HCT116 (cell line): ENCODE measurements at regions not wholly inside any gene's neighbourhood (a gene's known extent, or its start where the extent isn't known, plus 50 kb on each side); places are given as distances from the start of the nearest gene placed in this dataset.

Experiments
- ATAC-seq: fragments of 200-7000 bp; cut with Tn5 transposase; 2 replicates; pipeline ENCODE4 v1.9.1; 2020; ENCODE audit warnings: mild to moderate bottlenecking, moderate library complexity
- BruUV-seq: library from RNA; stranded (reverse); fragments of 400-500 nt; replicated peaks from 2 replicates; lab custom pipeline; 2021; lab: Mats Ljungman, UMichigan
- CTCF ChIA-PET: fragments of 300-600 bp; sonication (Branson Sonifier 250); formaldehyde crosslinking; loops from one replicate; lab custom pipeline; 2021; ENCODE audit warnings: antibody characterized with exemption; lab: Charles Lee
- POLR2A ChIA-PET: fragments of 300-600, 350-600 bp; sonication (Branson Sonifier 250); formaldehyde crosslinking; loops from one replicate; lab custom pipeline; 2021; ENCODE audit warnings: antibody characterized with exemption; lab: Charles Lee
- RAD21 ChIA-PET, 2 experiments: fragments of 300-600 bp; sonication (Branson Sonifier 250); formaldehyde crosslinking; loops; one replicate each; lab custom pipeline; 2023; ENCODE audit warnings: low total read pairs in 2 of 2; ENCODE audit not compliant: uncharacterized antibody in 2 of 2, unreplicated experiment in 2 of 2, low non-redundant PET in 1 of 2; lab: Charles Lee
- DNase-seq: peaks from one replicate; pipeline ENCODE4 v3.0.0-alpha.2; 2010; ENCODE audit warnings: low read depth, low spot score
- H2AFZ ChIP-seq: fragments of 200-600 bp; shearing (Covaris generic), sonication (generic); 2 replicates; pipeline ENCODE4 v1.6.1; 2017; ENCODE audit warnings: low read depth, mixed run types, mixed read lengths, antibody characterized with exemption, low read length; ENCODE audit not compliant: poor library complexity, severe bottlenecking
- H3K27ac ChIP-seq: 2 replicates; pipeline ENCODE4 v1.5.1; 2012; ENCODE audit warnings: low read depth, low read length
- H3K27me3 ChIP-seq: fragments of 200-600 bp; sonication (generic); 2 replicates; pipeline ENCODE4 v1.6.1; 2016; ENCODE audit warnings: mixed run types, low read length, mixed read lengths; ENCODE audit not compliant: insufficient read depth
- H3K36me3 ChIP-seq, 2 experiments: fragments of 200-500 bp in 1 of 2; fragments of 200-600 bp in 1 of 2; sonication (Bioruptor generic) in 1 of 2; sonication (generic) in 1 of 2; 2 replicates each; pipeline versions ENCODE4 v1.5.1 to v1.6.1; 2014 to 2016; ENCODE audit warnings: low read length in 2 of 2, inconsistent platforms in 1 of 2, mixed read lengths in 1 of 2, mixed run types in 1 of 2; ENCODE audit not compliant: insufficient read depth in 2 of 2, control insufficient read depth in 1 of 2
- H3K4me1 ChIP-seq, 2 experiments: fragments of 200-600 bp in 1 of 2; sonication (generic) in 1 of 2; 2 replicates each; pipeline versions ENCODE4 v1.5.1 to v1.6.1; 2012 to 2017; ENCODE audit warnings: low read length in 2 of 2, inconsistent platforms in 1 of 2, mild to moderate bottlenecking in 1 of 2, mixed read lengths in 1 of 2, mixed run types in 1 of 2, moderate library complexity in 1 of 2; ENCODE audit not compliant: insufficient read depth in 2 of 2, control insufficient read depth in 1 of 2
- H3K4me2 ChIP-seq: fragments of 200-600 bp; sonication (generic); 2 replicates; pipeline ENCODE4 v1.6.1; 2017; ENCODE audit warnings: mixed run types, low read length, mixed read lengths
- H3K4me3 ChIP-seq, 2 experiments: fragments of 200-600 bp in 1 of 2; sonication (generic) in 1 of 2; replicated peaks in 1 of 2; 2 replicates each; pipeline ENCODE4 v1.5.1; 2011 to 2016; ENCODE audit warnings: low read length in 2 of 2, control low read depth in 1 of 2, low read depth in 1 of 2, mild to moderate bottlenecking in 1 of 2, mixed read lengths in 1 of 2, mixed run types in 1 of 2
- H3K79me2 ChIP-seq: fragments of 200-600 bp; sonication (generic); 2 replicates; pipeline ENCODE4 v1.6.1; 2017; ENCODE audit warnings: mild to moderate bottlenecking, mixed run types, low read length, moderate library complexity, mixed read lengths; ENCODE audit not compliant: insufficient read depth
- H3K9ac ChIP-seq: fragments of 200-600 bp; sonication (generic); 2 replicates; pipeline ENCODE4 v1.6.1; 2016; ENCODE audit warnings: low read length, mixed read lengths
- H3K9me2 ChIP-seq: fragments of 200-600 bp; sonication (generic), shearing (Covaris generic); 2 replicates; pipeline ENCODE4 v1.6.1; 2017; ENCODE audit warnings: mixed run types, mild to moderate bottlenecking, moderate library complexity; ENCODE audit not compliant: insufficient read depth
- H3K9me3 ChIP-seq, 2 experiments: fragments of 200-500 bp in 1 of 2; fragments of 200-600 bp in 1 of 2; sonication (Bioruptor generic) in 1 of 2; sonication (generic) in 1 of 2; 2 replicates each; pipeline ENCODE4 v1.6.1; 2014 to 2017; ENCODE audit warnings: low read length in 2 of 2, mixed read lengths in 2 of 2, inconsistent platforms in 1 of 2, low read depth in 1 of 2, mild to moderate bottlenecking in 1 of 2, mixed run types in 1 of 2, moderate library complexity in 1 of 2; ENCODE audit not compliant: control insufficient read depth in 1 of 2, insufficient read depth in 1 of 2
- H4K20me1 ChIP-seq: fragments of 200-600 bp; sonication (generic), shearing (Covaris generic); 2 replicates; pipeline ENCODE4 v1.6.1; 2017; ENCODE audit warnings: mixed run types, mild to moderate bottlenecking, moderate library complexity; ENCODE audit not compliant: insufficient read depth
- CEBPB ChIP-seq: IDR thresholded peaks from 2 replicates; pipeline ENCODE4 v1.6.1; 2012; ENCODE audit warnings: low read depth
- EGR1 ChIP-seq: IDR thresholded peaks from 2 replicates; pipeline ENCODE4 v1.6.1; 2012; ENCODE audit warnings: low read depth
- ELF1 ChIP-seq: IDR thresholded peaks from 2 replicates; pipeline ENCODE4 v1.6.1; 2012; ENCODE audit warnings: low read depth, borderline replicate concordance
- EZH2 ChIP-seq: fragments of 200-600 bp; sonication (generic); IDR thresholded peaks from 2 replicates; pipeline ENCODE4 v1.6.1; 2017; ENCODE audit warnings: antibody characterized with exemption, mixed run types
- EZH2phosphoT487 ChIP-seq: fragments of 200-600 bp; IDR thresholded peaks from 2 replicates; pipeline ENCODE4 v1.6.1; 2018; ENCODE audit warnings: antibody characterized with exemption, borderline replicate concordance
- JUND ChIP-seq: IDR thresholded peaks from 2 replicates; pipeline ENCODE4 v1.6.1; 2012
- RAD21 ChIP-seq: IDR thresholded peaks from 2 replicates; pipeline ENCODE4 v1.6.1; 2012; ENCODE audit warnings: low read depth, mild to moderate bottlenecking
- SIN3A ChIP-seq: IDR thresholded peaks from 2 replicates; pipeline ENCODE4 v1.6.1; 2012; ENCODE audit warnings: low read depth
- SRF ChIP-seq: IDR thresholded peaks from 2 replicates; pipeline ENCODE4 v1.6.1; 2012; ENCODE audit warnings: low read depth
- TCF7L2 ChIP-seq: IDR thresholded peaks from 2 replicates; pipeline ENCODE4 v1.7.0; 2011; ENCODE audit warnings: borderline replicate concordance, inconsistent platforms; ENCODE audit not compliant: insufficient read depth, insufficient read length; ENCODE audit errors: extremely low read depth
- YY1 ChIP-seq: IDR thresholded peaks from 2 replicates; pipeline ENCODE4 v1.6.1; 2011; ENCODE audit warnings: low read length, low read depth, moderate library complexity, mild to moderate bottlenecking; ENCODE audit not compliant: insufficient replicate concordance; ENCODE audit errors: extremely low read depth
- ZFX ChIP-seq: fragments of 450-650 bp; IDR thresholded peaks from 2 replicates; pipeline ENCODE4 v1.6.1; 2017
- intact Hi-C: fragments of 100-400 bp; cut with micrococcal nuclease; formaldehyde crosslinking; loops from 2 replicates; pipeline ENCODE4 v1.10.0; 2022
- TF ChIP-seq, protein P1 (sequence below): IDR thresholded peaks from 2 replicates; pipeline ENCODE4 v1.6.1; 2012
- TF ChIP-seq, protein P2 (sequence below): IDR thresholded peaks from 2 replicates; pipeline ENCODE4 v1.6.1; 2012
- TF ChIP-seq, protein P3 (sequence below): IDR thresholded peaks from 2 replicates; pipeline ENCODE4 v1.6.1; 2011; ENCODE audit warnings: mild to moderate bottlenecking, low read length, moderate library complexity; ENCODE audit not compliant: insufficient replicate concordance; ENCODE audit errors: extremely low read depth

DNA sequence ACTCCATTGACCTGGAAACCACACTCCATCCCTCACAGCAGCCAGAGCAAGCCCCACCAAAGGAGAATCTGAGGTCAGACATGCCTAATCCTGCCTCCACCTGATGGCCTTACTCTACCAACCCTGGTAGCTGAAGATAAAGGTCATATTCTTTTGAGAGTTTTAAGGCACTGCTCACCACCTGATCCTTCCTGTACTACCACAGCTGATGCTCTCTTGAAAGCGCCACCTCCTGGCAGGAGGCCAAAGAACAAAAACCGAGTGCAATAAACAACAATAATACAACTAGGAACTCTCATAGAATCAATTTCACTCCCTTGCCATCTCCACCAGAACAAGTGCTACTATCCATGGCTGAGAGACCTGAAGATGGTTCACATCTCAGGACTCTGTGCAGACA is 301.6 kb downstream of the NAF1 start:
- Histone ChIP-seq H4K20me1 (no peaks in the 10 kb centered on the region), H3K4me2 (no peak overlapping the region), H2AFZ (no peak overlapping the region), H3K4me1 (no peaks in the 10 kb centered on the region), H3K9ac (no peak overlapping the region), H3K4me3 (no peak overlapping the region), H3K27ac (no peak overlapping the region), H3K9me3 (no peaks in the 10 kb centered on the region), H3K79me2 (no peaks in the 10 kb centered on the region), H3K36me3 (no peaks in the 10 kb centered on the region), H3K27me3 (no peaks in the 10 kb centered on the region), H3K9me2 (no peaks in the 10 kb centered on the region)
- CTCF ChIA-PET = no interaction called here
- no TSS peak for BruUV-seq
- TF ChIP-seq JUND (no peak), SRF (no peak), ZFX (no peak), YY1 (no peak), SIN3A (no peak), CEBPB (no peak), EZH2 (no peak), RAD21 (no peak), EGR1 (no peak), ELF1 (no peak), TCF7L2 (no peak), EZH2phosphoT487 (no peak)
- TF ChIP-seq, protein P1, sequence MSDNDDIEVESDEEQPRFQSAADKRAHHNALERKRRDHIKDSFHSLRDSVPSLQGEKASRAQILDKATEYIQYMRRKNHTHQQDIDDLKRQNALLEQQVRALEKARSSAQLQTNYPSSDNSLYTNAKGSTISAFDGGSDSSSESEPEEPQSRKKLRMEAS = no peak
- TF ChIP-seq, protein P2, sequence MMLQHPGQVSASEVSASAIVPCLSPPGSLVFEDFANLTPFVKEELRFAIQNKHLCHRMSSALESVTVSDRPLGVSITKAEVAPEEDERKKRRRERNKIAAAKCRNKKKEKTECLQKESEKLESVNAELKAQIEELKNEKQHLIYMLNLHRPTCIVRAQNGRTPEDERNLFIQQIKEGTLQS = no peak
- TF ChIP-seq, protein P3, sequence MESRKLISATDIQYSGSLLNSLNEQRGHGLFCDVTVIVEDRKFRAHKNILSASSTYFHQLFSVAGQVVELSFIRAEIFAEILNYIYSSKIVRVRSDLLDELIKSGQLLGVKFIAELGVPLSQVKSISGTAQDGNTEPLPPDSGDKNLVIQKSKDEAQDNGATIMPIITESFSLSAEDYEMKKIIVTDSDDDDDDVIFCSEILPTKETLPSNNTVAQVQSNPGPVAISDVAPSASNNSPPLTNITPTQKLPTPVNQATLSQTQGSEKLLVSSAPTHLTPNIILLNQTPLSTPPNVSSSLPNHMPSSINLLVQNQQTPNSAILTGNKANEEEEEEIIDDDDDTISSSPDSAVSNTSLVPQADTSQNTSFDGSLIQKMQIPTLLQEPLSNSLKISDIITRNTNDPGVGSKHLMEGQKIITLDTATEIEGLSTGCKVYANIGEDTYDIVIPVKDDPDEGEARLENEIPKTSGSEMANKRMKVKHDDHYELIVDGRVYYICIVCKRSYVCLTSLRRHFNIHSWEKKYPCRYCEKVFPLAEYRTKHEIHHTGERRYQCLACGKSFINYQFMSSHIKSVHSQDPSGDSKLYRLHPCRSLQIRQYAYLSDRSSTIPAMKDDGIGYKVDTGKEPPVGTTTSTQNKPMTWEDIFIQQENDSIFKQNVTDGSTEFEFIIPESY = no peak
- DNase-seq (no peak), ATAC-seq (no peak)
- intact Hi-C loops = no loop called here
- RAD21 ChIA-PET = no interaction called here
- POLR2A ChIA-PET = no interaction called here
